Right atrium auricular region (tissue), 2 donors: ENCODE measurements at regions not wholly inside any gene's neighbourhood (a gene's known extent, or its start where the extent isn't known, plus 50 kb on each side); places are given as distances from the start of the nearest gene placed in this dataset.

Experiments used
- DNase-seq: peaks from one replicate; pipeline ENCODE4 v3.0.0-alpha.2; 2019; ENCODE audit warnings: low spot score
- H3K27ac ChIP-seq, 2 donors: fragments of 200-600 bp; sonication (generic); 1 replicate in 1 of 2; 2 replicates in 1 of 2; pipeline ENCODE4 v1.5.1; 2016 to 2019
- H3K27me3 ChIP-seq, 2 donors: fragments of 200-600 bp; sonication (generic); one replicate each; pipeline versions ENCODE4 v1.5.1 to v1.6.0; 2017 to 2019
- H3K36me3 ChIP-seq: fragments of 200-600 bp; sonication (generic); one replicate; pipeline ENCODE4 v1.5.1; 2016
- H3K4me1 ChIP-seq, 2 donors: fragments of 200-600 bp; sonication (generic); one replicate each; pipeline versions ENCODE4 v1.5.1 to v1.6.0; 2017 to 2019
- H3K4me3 ChIP-seq, 2 donors: fragments of 200-600 bp; sonication (generic); 1 replicate in 1 of 2; 2 replicates in 1 of 2; pipeline ENCODE4 v1.5.1; 2017 to 2019; ENCODE audit warnings: mild to moderate bottlenecking in 1 of 2, moderate library complexity in 1 of 2
- H3K9me3 ChIP-seq, 2 donors: fragments of 200-600 bp; sonication (generic); one replicate each; pipeline ENCODE4 v1.5.1; 2019
- TF ChIP-seq, protein P1 (sequence below), 2 donors: fragments of 200-600 bp; sonication (generic); IDR thresholded peaks; one replicate each; pipeline ENCODE4 v1.5.1; 2019; ENCODE audit warnings: antibody characterized with exemption in 2 of 2

DNA sequence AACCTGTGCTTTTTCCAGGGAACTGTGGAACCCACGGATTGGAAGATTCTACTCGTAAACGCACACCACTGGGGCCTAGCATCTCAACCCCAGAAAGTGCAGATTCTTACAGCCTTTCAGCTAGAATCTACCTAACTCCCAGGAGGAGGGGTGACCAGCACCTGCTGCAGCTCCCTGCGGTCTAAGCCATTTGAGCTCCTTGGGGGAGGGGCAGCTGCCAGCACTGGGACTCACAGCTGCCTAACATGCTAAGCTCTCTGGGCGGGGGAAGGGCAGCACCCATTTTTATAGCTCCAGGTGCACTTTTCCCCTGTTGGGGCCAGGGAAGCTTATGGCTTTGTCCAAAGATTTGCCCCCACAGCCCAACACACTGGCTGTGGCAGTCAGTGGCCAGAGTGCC lies 595.7 kb upstream of the EPHA5 start:
- H3K36me3 ChIP-seq = no peaks in the 10 kb centered on the region
- DNase-seq = no peak
- no peak overlapping the region for H3K27ac ChIP-seq
- no peaks in the 10 kb centered on the region for H3K4me1 ChIP-seq
- no peaks in the 10 kb centered on the region for H3K9me3 ChIP-seq
- no peak overlapping the region for H3K4me3 ChIP-seq
- TF ChIP-seq, protein P1, sequence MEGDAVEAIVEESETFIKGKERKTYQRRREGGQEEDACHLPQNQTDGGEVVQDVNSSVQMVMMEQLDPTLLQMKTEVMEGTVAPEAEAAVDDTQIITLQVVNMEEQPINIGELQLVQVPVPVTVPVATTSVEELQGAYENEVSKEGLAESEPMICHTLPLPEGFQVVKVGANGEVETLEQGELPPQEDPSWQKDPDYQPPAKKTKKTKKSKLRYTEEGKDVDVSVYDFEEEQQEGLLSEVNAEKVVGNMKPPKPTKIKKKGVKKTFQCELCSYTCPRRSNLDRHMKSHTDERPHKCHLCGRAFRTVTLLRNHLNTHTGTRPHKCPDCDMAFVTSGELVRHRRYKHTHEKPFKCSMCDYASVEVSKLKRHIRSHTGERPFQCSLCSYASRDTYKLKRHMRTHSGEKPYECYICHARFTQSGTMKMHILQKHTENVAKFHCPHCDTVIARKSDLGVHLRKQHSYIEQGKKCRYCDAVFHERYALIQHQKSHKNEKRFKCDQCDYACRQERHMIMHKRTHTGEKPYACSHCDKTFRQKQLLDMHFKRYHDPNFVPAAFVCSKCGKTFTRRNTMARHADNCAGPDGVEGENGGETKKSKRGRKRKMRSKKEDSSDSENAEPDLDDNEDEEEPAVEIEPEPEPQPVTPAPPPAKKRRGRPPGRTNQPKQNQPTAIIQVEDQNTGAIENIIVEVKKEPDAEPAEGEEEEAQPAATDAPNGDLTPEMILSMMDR (IDR thresholded peaks at IDR 0.05) = no peak
- H3K27me3 ChIP-seq = no peaks in the 10 kb centered on the region

DNA sequence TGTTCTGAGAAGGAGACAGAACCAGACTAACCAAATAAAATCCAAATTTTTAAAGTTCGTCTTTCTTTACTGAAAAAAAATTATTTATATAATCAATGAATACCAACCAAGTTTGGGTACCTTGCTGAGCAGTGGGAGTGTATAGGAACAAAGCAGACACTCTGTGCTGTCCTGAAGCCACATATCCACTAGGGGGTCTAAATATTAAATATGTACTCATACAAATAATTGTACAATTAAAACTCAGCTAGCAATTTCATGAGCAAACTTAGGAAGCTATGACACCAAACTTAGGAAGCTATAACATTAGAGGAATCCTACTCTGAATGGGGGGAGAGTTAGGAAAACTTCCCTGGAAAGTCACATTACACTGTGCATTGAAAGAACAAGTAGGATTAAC lies 582.0 kb upstream of the EPHA5 start:
- Histone ChIP-seq H3K27ac (no peak overlapping the region), H3K9me3 (no peaks in the 10 kb centered on the region), H3K27me3 (no peaks in the 10 kb centered on the region), H3K4me1 (no peaks in the 10 kb centered on the region), H3K4me3 (no peak overlapping the region), H3K36me3 (no peaks in the 10 kb centered on the region)
- TF ChIP-seq, protein P1 (IDR thresholded peaks at IDR 0.05) = no peak
- no peak for DNase-seq

DNA sequence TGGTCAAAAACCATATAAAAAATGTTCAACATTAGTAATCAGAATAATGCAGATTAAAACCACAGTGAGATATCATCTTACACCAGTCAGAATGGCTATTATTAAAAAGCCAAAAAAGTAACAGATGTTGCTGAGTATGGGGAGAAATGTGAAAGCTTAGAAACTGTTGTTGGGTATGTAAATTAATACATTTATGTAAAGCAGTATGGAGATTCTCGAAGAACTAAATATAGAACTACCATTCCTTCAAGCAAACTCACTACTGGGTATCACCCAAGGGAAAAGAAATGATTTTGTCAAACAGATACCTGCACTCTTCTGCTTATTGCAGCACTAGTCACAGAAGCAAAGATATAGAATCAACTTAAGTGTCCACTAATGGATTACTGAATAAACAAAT lies 576.4 kb upstream of the EPHA5 start:
- Histone ChIP-seq H3K27ac (no peak overlapping the region), H3K36me3 (no peaks in the 10 kb centered on the region), H3K9me3 (no peaks in the 10 kb centered on the region), H3K4me3 (no peak overlapping the region), H3K27me3 (no peaks in the 10 kb centered on the region), H3K4me1 (no peaks in the 10 kb centered on the region)
- DNase-seq = no peak
- TF ChIP-seq, protein P1 (IDR thresholded peaks at IDR 0.05) = no peak

DNA sequence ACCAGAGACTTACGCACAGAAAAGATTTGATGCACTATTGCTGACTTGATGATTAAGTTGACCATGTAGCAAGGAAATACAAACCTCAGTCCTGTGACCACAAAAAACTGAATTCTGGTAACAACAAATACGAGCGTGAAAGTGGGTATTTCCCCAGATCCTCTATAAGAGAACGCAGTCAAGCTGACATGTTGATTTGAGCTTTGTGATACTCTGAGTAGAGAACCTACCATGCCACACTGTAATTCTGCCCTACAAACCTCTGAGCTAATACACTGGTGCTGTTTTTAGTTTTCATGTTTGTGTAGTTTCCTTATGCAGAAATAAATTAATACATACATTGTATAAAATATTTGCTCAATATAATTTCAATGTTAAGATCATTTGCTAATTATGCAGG lies 565.6 kb upstream of the EPHA5 start:
- no peak overlapping the region for H3K4me3 ChIP-seq
- H3K36me3 ChIP-seq = no peaks in the 10 kb centered on the region
- H3K4me1 ChIP-seq = no peaks in the 10 kb centered on the region
- H3K27me3 ChIP-seq = no peaks in the 10 kb centered on the region
- no peak for DNase-seq
- no peak overlapping the region for H3K27ac ChIP-seq
- TF ChIP-seq, protein P1 (IDR thresholded peaks at IDR 0.05) = no peak
- no peaks in the 10 kb centered on the region for H3K9me3 ChIP-seq

DNA sequence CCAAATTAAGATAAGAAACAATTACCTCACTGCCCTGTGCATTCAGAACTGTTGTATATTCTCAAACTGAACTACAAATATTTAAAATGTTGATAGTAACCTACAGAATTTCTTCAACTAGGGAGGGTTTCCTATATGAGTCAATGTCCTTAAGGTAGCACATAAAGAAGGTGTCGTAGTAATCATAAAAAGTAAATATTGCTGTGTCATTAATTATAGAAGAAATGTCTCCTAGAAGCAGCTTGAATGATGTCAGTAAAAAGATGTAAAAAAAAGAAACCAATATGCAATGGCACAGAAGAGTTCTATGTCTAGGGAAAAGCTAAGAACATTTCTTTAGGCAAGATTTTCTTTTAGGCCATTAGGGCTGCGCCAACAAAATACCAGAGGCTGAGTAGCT lies 559.6 kb upstream of the EPHA5 start:
- TF ChIP-seq, protein P1 (IDR thresholded peaks at IDR 0.05) = no peak
- no peaks in the 10 kb centered on the region for H3K9me3 ChIP-seq
- DNase-seq = no peak

DNA sequence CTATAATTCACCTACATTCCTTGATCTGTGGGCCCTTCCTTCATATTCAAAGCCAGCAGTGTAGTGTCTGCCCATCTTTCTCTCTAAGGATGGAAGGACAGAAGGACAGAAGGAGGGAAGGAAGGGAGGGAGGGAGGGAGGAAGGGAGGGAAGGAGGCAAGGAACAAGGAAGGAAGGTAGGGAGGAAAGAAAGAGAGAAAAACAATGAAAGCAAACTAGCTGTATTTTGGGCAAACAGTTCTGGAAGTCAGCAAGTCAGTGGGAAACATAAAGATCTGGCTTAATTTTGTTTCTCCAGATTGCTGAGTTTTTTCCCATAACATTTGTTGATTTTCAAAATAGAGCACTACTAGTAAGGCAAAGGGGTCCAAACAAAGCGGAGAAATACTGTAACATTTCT lies 555.2 kb upstream of the EPHA5 start:
- DNase-seq = no peak
- Histone ChIP-seq H3K4me1 (no peaks in the 10 kb centered on the region), H3K27me3 (no peaks in the 10 kb centered on the region), H3K27ac (no peak overlapping the region), H3K36me3 (no peaks in the 10 kb centered on the region), H3K9me3 (no peaks in the 10 kb centered on the region), H3K4me3 (no peak overlapping the region)
- TF ChIP-seq, protein P1 (IDR thresholded peaks at IDR 0.05) = no peak

More for the DNA sequence above, 559.6 kb upstream of the EPHA5 start:
- no peak overlapping the region for H3K4me3 ChIP-seq
- no peaks in the 10 kb centered on the region for H3K4me1 ChIP-seq
- no peak overlapping the region for H3K27ac ChIP-seq
- H3K36me3 ChIP-seq = no peaks in the 10 kb centered on the region
- H3K27me3 ChIP-seq = no peaks in the 10 kb centered on the region
